IPS DF 4.7 (cell line): ENCODE measurements at regions not wholly inside any gene's neighbourhood (a gene's known extent, or its start where the extent isn't known, plus 50 kb on each side); places are given as distances from the start of the nearest gene placed in this dataset.

Experiments used
- DNase-seq: peaks from one replicate; pipeline ENCODE4 v3.0.0-alpha.2; 2013; ENCODE audit warnings: low spot score; ENCODE audit errors: extremely low read depth

DNA sequence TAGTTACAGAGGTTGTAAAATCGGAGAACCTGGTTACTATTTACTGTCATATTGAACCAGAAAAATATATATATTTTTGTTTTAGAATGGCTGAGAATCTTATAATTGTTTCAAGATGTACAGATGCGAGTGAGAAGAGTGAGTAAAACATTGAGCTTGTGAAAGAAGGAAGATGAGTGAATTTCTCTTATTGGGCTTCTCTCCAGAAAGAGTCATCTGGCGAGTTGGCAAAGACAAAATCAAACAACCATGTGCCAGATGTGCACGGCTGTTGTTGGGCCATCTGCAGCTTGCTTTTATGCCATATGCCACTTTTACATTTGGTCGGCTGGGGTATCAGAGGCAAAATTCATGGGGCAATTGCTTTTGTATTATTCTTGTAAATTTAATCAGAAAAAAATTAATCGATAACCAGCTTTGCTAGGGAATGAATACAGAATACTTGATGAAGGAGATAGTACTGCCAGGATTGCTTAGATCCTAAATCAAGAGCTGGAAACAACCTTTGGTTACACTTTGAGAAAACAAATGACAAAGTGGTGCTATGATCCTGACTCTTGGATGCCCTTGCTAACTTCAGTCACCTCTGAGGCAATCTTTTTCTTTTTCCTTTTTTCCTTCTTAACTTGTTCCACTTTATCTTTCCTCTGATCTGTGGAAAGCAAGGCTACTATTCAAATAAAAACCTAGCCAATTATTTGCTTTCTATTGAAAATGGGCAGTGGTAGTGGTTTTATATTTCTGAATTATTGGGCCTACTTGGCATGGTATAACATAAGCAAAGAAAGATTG, 97.1 kb upstream of the GRIK2 start:
- DNase-seq: no peak

DNA sequence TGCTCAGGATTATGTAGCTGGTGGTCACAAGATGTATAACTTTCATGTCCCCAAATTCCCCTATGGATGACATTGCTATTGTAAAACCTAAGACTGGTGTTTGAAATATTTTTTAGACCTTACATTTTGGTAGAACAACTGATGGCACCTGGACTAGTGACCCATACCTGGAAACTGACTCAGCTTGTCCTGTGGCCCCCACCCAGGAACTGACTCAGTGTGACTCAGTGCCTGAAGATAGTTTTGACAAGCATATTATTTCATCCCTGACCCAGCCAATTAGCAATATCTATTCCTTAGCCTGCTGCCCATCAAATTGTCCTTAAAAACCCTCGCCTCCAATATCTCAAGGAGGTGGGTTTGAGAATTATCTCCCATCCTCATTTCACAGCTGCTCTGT, 90.9 kb upstream of the GRIK2 start:
- no peak for DNase-seq

DNA sequence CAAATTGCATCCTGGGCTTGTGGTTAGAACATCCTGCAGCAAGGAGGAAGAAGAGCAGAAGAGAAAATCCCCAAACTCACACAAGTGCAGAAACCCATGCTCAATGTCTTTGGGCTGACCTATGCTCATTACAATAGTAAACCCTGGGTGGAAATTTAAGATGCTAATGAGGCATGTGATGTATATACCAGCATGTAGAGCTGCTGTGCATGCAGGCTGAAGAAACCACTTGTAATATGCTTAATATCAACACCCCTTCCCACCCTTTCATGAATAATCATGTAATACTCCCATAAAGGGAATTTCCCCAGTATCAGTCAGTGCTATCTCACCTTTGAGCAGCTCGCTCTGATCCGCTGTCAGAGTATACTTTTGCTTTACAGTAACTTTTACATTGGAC, 90.0 kb upstream of the GRIK2 start:
- DNase-seq: no peak

DNA sequence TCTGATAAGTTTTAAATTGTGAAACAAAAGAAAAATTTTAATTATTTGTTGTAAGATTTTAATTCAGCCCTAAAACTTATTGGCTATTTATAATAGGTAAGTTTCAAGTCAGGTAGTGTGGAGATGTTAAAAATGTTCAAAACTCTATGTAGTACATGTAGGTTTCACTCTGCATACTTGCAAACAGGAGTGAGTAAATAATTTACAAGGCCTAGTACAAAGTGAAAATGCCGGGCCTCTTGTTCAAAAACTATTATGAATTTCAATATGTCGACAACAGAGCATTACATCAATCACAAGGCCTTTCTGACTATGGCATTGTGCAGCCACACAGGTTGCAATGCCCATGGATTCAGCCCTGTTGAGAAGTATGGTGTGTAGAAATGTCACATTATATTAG, 80.9 kb upstream of the GRIK2 start:
- DNase-seq: no peak

DNA sequence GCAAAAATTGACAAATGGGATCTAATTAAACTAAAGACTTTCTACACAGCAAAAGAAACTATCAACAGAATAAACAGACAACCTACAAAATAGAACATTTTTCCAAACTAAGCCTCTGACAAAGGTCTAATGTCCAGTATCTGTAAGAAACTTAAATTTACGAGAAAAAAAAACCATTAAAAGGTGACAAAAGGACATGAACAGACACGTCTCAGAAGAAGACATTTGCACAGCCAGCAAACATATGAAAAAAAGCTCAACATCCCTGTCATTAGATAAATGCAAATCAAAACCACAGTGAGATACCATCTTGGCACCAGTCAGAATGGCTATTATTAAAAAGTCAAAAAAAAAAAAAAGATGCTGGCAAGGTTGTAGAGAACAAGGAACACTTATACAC, 70.6 kb upstream of the GRIK2 start:
- no peak for DNase-seq

DNA sequence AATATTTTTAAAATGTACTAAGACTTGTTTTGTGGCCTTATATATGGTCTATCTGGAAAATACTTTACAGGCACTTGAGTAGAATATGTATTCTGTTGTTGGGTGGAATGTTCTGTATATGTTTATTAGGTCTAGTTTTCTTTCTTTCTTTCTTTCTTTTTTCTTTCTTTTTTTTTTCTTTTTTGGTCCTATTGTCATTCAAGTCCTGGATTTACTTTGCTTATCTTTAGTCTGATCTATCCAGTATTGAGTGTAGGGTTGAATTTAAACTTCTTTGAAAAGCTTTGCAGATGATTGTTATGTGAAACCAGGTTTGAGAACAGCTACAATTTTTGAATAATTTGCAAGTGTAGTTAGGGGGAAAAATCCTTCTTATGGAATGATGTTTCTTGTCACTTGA, 67.1 kb upstream of the GRIK2 start:
- no peak for DNase-seq

DNA sequence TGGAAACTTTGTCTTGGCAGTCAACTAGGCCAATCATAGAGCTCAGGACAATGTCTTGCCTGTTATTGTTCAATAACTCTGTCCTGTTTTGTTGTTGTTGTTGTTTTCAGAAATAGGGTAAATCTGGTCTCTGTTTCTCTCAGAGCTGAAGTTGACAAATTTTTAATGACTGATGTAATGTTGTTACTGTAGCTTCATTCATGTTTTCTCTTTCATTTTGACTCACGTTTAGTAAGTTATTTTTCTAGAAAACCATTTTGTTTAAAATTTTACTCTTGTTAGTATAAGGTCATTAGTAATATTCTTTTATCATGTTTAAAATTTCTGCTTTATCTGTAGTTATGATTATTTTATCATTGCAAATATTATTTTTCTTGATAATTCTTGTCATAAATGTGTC, 51.6 kb upstream of the GRIK2 start:
- DNase-seq: no peak
